A549 (cell line): ENCODE measurements at regions not wholly inside any gene's neighbourhood (a gene's known extent, or its start where the extent isn't known, plus 50 kb on each side); places are given as distances from the start of the nearest gene placed in this dataset.

Experiments
- CEBPB ChIP-seq, 2 experiments: fragments of >200 bp in 1 of 2; sonication (Bioruptor Twin) in 1 of 2; formaldehyde crosslinking in 1 of 2; IDR thresholded peaks; 2 replicates each; pipeline ENCODE4 v1.6.1; 2012 to 2016
- MAFK ChIP-seq: fragments of 450-650 bp; IDR thresholded peaks from 2 replicates; pipeline ENCODE4 v1.6.1; 2014; ENCODE audit not compliant: partially characterized antibody
- POLR2A ChIP-seq: IDR thresholded peaks from 2 replicates; pipeline ENCODE4 v1.6.1; 2012; ENCODE audit warnings: mild to moderate bottlenecking, low read length
- RAD21 ChIP-seq, 2 experiments: fragments of >200 bp in 1 of 2; sonication (Bioruptor Twin) in 1 of 2; formaldehyde crosslinking in 1 of 2; IDR thresholded peaks in 1 of 2; conservative IDR thresholded peaks in 1 of 2; 2 replicates in 1 of 2; 3 replicates in 1 of 2; pipeline ENCODE4 v1.6.1; 2012 to 2018; ENCODE audit warnings: inconsistent platforms in 1 of 2
- SMC3 ChIP-seq: fragments of >200 bp; sonication (Bioruptor Twin); formaldehyde crosslinking; IDR thresholded peaks from 3 replicates; pipeline ENCODE4 v1.6.1; 2018; ENCODE audit warnings: inconsistent platforms
- TF ChIP-seq, protein P1 (sequence below): fragments of >200 bp; sonication (Bioruptor Twin); formaldehyde crosslinking; IDR thresholded peaks from 3 replicates; pipeline ENCODE4 v1.5.1; 2016
- TF ChIP-seq, protein P2 (sequence below): IDR thresholded peaks from 2 replicates; pipeline ENCODE4 v1.6.1; 2012
- TF ChIP-seq, protein P3 (sequence below): fragments of 450-650 bp; IDR thresholded peaks from 2 replicates; pipeline ENCODE4 v1.6.1; 2014; ENCODE audit warnings: antibody characterized with exemption
- TF ChIP-seq, protein P4 (sequence below): fragments of 200-600 bp; sonication (generic); IDR thresholded peaks from 2 replicates; pipeline ENCODE4 v1.6.1; 2016; ENCODE audit warnings: antibody characterized with exemption, mild to moderate bottlenecking, moderate library complexity
- TF ChIP-seq, protein P5 (sequence below): fragments of >200 bp; sonication (Bioruptor Twin); formaldehyde crosslinking; IDR thresholded peaks from 3 replicates; pipeline ENCODE4 v1.6.1; 2016

DNA sequence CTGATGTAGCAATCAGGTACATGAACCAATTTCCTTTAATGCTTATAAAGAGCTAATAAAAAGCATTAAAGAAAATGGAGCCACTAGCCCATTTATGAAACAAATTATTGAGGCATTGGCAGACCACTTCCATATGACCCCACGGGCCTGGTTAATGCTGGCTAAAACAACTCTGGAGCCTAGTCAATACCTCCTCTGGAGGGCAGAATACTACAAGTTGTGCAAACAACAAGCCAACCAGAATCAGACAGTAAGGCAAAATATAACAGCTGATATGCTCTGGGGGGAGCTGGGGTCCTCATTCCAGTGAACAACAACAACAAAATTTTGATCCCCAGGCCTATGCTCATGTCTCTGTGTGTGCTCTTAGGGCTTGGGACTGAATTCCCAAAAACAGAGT is 212.3 kb downstream of the RPS4Y2 start:
- TF ChIP-seq, protein P1, sequence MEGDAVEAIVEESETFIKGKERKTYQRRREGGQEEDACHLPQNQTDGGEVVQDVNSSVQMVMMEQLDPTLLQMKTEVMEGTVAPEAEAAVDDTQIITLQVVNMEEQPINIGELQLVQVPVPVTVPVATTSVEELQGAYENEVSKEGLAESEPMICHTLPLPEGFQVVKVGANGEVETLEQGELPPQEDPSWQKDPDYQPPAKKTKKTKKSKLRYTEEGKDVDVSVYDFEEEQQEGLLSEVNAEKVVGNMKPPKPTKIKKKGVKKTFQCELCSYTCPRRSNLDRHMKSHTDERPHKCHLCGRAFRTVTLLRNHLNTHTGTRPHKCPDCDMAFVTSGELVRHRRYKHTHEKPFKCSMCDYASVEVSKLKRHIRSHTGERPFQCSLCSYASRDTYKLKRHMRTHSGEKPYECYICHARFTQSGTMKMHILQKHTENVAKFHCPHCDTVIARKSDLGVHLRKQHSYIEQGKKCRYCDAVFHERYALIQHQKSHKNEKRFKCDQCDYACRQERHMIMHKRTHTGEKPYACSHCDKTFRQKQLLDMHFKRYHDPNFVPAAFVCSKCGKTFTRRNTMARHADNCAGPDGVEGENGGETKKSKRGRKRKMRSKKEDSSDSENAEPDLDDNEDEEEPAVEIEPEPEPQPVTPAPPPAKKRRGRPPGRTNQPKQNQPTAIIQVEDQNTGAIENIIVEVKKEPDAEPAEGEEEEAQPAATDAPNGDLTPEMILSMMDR = no peak
- no peak for TF ChIP-seq POLR2A
- TF ChIP-seq MAFK = no peak
- no peak for TF ChIP-seq CEBPB (IDR thresholded peaks at IDR 0.05)
- TF ChIP-seq, protein P2, sequence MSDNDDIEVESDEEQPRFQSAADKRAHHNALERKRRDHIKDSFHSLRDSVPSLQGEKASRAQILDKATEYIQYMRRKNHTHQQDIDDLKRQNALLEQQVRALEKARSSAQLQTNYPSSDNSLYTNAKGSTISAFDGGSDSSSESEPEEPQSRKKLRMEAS = no peak
- TF ChIP-seq, protein P3, sequence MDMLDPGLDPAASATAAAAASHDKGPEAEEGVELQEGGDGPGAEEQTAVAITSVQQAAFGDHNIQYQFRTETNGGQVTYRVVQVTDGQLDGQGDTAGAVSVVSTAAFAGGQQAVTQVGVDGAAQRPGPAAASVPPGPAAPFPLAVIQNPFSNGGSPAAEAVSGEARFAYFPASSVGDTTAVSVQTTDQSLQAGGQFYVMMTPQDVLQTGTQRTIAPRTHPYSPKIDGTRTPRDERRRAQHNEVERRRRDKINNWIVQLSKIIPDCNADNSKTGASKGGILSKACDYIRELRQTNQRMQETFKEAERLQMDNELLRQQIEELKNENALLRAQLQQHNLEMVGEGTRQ = no peak
- TF ChIP-seq RAD21 (conservative IDR thresholded peaks at IDR 0.05 in 1 of 2, IDR thresholded peaks at IDR 0.05 in 1 of 2) = no peak
- TF ChIP-seq, protein P4, sequence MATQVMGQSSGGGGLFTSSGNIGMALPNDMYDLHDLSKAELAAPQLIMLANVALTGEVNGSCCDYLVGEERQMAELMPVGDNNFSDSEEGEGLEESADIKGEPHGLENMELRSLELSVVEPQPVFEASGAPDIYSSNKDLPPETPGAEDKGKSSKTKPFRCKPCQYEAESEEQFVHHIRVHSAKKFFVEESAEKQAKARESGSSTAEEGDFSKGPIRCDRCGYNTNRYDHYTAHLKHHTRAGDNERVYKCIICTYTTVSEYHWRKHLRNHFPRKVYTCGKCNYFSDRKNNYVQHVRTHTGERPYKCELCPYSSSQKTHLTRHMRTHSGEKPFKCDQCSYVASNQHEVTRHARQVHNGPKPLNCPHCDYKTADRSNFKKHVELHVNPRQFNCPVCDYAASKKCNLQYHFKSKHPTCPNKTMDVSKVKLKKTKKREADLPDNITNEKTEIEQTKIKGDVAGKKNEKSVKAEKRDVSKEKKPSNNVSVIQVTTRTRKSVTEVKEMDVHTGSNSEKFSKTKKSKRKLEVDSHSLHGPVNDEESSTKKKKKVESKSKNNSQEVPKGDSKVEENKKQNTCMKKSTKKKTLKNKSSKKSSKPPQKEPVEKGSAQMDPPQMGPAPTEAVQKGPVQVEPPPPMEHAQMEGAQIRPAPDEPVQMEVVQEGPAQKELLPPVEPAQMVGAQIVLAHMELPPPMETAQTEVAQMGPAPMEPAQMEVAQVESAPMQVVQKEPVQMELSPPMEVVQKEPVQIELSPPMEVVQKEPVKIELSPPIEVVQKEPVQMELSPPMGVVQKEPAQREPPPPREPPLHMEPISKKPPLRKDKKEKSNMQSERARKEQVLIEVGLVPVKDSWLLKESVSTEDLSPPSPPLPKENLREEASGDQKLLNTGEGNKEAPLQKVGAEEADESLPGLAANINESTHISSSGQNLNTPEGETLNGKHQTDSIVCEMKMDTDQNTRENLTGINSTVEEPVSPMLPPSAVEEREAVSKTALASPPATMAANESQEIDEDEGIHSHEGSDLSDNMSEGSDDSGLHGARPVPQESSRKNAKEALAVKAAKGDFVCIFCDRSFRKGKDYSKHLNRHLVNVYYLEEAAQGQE = no peak
- TF ChIP-seq SMC3 = no peak
- TF ChIP-seq, protein P5, sequence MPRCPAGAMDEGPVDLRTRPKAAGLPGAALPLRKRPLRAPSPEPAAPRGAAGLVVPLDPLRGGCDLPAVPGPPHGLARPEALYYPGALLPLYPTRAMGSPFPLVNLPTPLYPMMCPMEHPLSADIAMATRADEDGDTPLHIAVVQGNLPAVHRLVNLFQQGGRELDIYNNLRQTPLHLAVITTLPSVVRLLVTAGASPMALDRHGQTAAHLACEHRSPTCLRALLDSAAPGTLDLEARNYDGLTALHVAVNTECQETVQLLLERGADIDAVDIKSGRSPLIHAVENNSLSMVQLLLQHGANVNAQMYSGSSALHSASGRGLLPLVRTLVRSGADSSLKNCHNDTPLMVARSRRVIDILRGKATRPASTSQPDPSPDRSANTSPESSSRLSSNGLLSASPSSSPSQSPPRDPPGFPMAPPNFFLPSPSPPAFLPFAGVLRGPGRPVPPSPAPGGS = no peak
